Muscle of back (tissue), 3 donors: ENCODE measurements at regions not wholly inside any gene's neighbourhood (a gene's known extent, or its start where the extent isn't known, plus 50 kb on each side); places are given as distances from the start of the nearest gene placed in this dataset.

Source experiments
- DNase-seq, 3 donors: peaks; one replicate each; pipeline versions ENCODE4 v3.0.0 to v3.0.0-alpha.2; 2013

- DNase-seq, result no peak
These were observed 706.0 kb downstream of the KCNJ3 start for GRCh38 chr2:155404433-155405002.

GRCh38 chr2:155393406-155393805 lies 694.9 kb downstream of the KCNJ3 start:
- DNase-seq, result no peak

GRCh38 chr2:155391613-155392130 lies 693.2 kb downstream of the KCNJ3 start:
- DNase-seq, result no peak

GRCh38 chr2:155389224-155389623 lies 690.7 kb downstream of the KCNJ3 start:
- no peak for DNase-seq

- no peak for DNase-seq
These were observed 686.1 kb downstream of the KCNJ3 start for GRCh38 chr2:155384555-155385123.

GRCh38 chr2:155382776-155383175 lies 684.3 kb downstream of the KCNJ3 start:
- DNase-seq, result no peak

- no peak for DNase-seq
These were observed 682.9 kb downstream of the KCNJ3 start for GRCh38 chr2:155381436-155381835.

- no peak for DNase-seq
These were observed 681.0 kb downstream of the KCNJ3 start for GRCh38 chr2:155379494-155379893.

- DNase-seq, result no peak
These were observed 679.5 kb downstream of the KCNJ3 start for GRCh38 chr2:155377931-155378444.

GRCh38 chr2:155377266-155377680 lies 678.8 kb downstream of the KCNJ3 start:
- peak; percentile 6 to 30 (median 11) for DNase-seq

- peak; percentile 8 to 15 (median 8) for DNase-seq
These were observed 674.5 kb downstream of the KCNJ3 start for GRCh38 chr2:155372969-155373368.

- peak in 1 of 3 donors; percentile 14 for DNase-seq
These were observed 670.4 kb downstream of the KCNJ3 start for GRCh38 chr2:155368934-155369333.

GRCh38 chr2:155364766-155365165 lies 666.3 kb downstream of the KCNJ3 start:
- no peak for DNase-seq

GRCh38 chr2:155363349-155363888 lies 664.9 kb downstream of the KCNJ3 start:
- DNase-seq, result no peak

- DNase-seq, result no peak
These were observed 658.7 kb downstream of the KCNJ3 start for GRCh38 chr2:155357172-155357571.

- no peak for DNase-seq
These were observed 657.8 kb downstream of the KCNJ3 start for GRCh38 chr2:155356250-155356649.

GRCh38 chr2:155350783-155351580 lies 652.5 kb downstream of the KCNJ3 start:
- DNase-seq, result no peak

GRCh38 chr2:155332016-155332415 lies 633.5 kb downstream of the KCNJ3 start:
- peak in 1 of 3 donors; percentile 9 for DNase-seq

GRCh38 chr2:155320236-155320635 lies 621.7 kb downstream of the KCNJ3 start:
- no peak for DNase-seq

- no peak for DNase-seq
These were observed 620.2 kb downstream of the KCNJ3 start for GRCh38 chr2:155318710-155319109.

- no peak for DNase-seq
These were observed 617.3 kb downstream of the KCNJ3 start for GRCh38 chr2:155315768-155316167.

- peak; percentile 6 to 36 (median 12) for DNase-seq
These were observed 612.1 kb downstream of the KCNJ3 start for GRCh38 chr2:155310589-155310988.
